Choroid plexus epithelial cell (primary cell): ENCODE measurements at regions not wholly inside any gene's neighbourhood (a gene's known extent, or its start where the extent isn't known, plus 50 kb on each side); places are given as distances from the start of the nearest gene placed in this dataset.

Source experiments
- DNase-seq: peaks from one replicate; pipeline ENCODE4 v3.0.0-alpha.2; 2010; ENCODE audit warnings: low read depth
- H3K4me3 ChIP-seq: 2 replicates; pipeline ENCODE4 v1.5.1; 2011; ENCODE audit warnings: low read depth, mild to moderate bottlenecking, control low read depth, low read length, moderate library complexity
- CTCF ChIP-seq: conservative IDR thresholded peaks from 2 replicates; pipeline ENCODE4 v1.5.1; 2011; ENCODE audit warnings: low read depth, mild to moderate bottlenecking, control low read depth, inconsistent platforms, low read length, moderate library complexity

- no peak for TF ChIP-seq CTCF
- no peak for DNase-seq
Measured at GRCh38 chr3:187945374-187945773, 200.1 kb upstream of the BCL6 start.

GRCh38 chr3:187946163-187946691 lies 201.0 kb upstream of the BCL6 start:
- TF ChIP-seq CTCF = no peak
- no peak overlapping the region for H3K4me3 ChIP-seq
- peak; percentile 68 for DNase-seq

More at GRCh38 chr3:187945374-187945773, 200.1 kb upstream of the BCL6 start:
- H3K4me3 ChIP-seq = no peak overlapping the region

- no peak for TF ChIP-seq CTCF
- no peak overlapping the region for H3K4me3 ChIP-seq
Measured at GRCh38 chr3:187946981-187947380, 201.7 kb upstream of the BCL6 start.

GRCh38 chr3:187947927-187948682 lies 202.8 kb upstream of the BCL6 start:
- H3K4me3 ChIP-seq = no peak overlapping the region

More at GRCh38 chr3:187946981-187947380, 201.7 kb upstream of the BCL6 start:
- DNase-seq = no peak

GRCh38 chr3:187949093-187949820 lies 204.0 kb upstream of the BCL6 start:
- no peak for DNase-seq
- no peak for TF ChIP-seq CTCF
- no peak overlapping the region for H3K4me3 ChIP-seq

More at GRCh38 chr3:187947927-187948682, 202.8 kb upstream of the BCL6 start:
- no peak for DNase-seq
- no peak for TF ChIP-seq CTCF

- no peak for TF ChIP-seq CTCF
- no peak for DNase-seq
- H3K4me3 ChIP-seq = no peak overlapping the region
Measured at GRCh38 chr3:187950671-187951070, 203.3 kb upstream of the LPP start.
